GM19023 (cell line): ENCODE measurements at regions not wholly inside any gene's neighbourhood (a gene's known extent, or its start where the extent isn't known, plus 50 kb on each side); places are given as distances from the start of the nearest gene placed in this dataset.
A peak's percentile ranks its signal among the peaks of the same experiment; 100 is the strongest.

Experiments used
- ATAC-seq: cut with Tn5 transposase; IDR thresholded peaks from one replicate; pipeline ENCODE4 v1.9.1; 2021; ENCODE audit warnings: mild to moderate bottlenecking, moderate library complexity; ENCODE audit not compliant: unreplicated experiment

- ATAC-seq, result no peak
Measured at GRCh38 chr5:117486261-117486660, 911.6 kb upstream of the SEMA6A start.

DNA sequence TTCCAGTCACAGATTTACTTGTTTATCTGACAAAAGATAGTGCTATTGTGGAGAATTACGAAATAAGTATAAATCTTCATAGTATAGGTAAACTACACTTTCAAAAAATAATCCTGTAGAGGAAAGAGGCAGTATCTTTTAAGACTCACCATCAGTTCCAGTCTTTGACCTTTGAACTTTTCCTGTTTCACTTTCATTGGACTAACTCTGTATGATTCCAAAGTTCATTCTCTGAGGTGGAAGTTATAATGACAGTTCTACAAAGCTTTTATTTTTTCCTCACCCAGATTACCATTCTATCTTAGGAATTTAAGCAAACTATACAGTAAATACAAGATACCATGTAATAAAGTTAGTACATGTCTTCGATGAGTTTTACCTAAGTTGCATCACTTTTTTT, 901.3 kb upstream of the SEMA6A start:
- ATAC-seq, result no peak

DNA sequence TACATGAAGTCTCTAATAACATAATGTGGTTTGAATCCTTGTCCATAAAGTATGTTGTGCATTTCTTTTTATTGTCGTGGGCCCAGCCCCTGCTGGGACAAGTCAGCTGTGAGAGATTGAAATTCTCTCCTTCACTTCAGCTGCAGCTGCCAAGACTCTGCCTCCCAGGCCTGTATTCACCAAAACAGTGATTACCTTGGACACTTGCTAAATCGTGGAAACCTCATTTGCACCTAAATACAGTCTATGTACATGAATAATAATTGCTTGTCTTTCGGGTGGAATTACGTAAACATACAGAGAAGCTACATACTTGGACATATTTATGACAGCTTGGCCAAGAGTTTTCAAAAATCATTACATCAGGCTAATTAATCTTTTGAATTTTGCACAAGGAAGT, 898.5 kb upstream of the SEMA6A start:
- no peak for ATAC-seq

- no peak for ATAC-seq
Measured at GRCh38 chr5:117463881-117464570, 889.4 kb upstream of the SEMA6A start.

DNA sequence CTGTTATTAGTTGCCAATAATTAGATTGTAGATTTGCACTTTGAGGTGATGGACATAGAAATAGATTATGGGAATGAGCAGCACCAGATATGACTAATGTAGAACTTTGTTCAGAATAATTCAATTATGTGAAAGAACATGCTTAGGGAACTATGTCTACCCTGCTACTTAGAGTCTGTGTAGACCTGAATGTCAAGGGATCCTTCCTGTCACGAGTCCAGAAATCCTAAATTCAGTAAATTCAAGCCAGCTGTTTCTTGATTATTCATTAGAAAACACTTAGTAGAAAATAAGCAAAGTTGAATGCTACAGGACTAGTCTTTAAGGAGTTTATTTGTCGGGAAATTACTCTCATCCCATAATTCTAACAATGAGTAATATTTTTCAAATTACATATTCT, 887.3 kb upstream of the SEMA6A start:
- no peak for ATAC-seq

GRCh38 chr5:117461403-117461802, 886.8 kb upstream of the SEMA6A start:
- peak; percentile 64 for ATAC-seq

DNA sequence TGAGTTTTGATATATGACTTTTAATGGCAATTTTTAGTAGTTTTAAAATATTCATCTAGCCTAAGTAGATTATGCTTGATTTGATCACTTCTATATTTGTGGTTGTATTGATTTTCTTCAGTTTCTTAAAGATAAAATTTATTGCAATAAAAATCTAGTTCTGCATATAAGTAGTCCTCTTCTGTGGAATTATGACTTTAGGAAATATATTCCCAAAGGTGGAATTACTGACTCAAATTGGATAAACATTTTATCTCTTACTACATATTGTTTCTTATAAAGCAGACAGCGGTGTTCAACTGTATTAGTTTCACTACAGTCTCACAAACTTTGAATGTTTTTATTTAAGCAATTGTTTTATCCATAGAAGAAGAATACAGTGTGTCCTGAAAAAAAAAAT, 883.0 kb upstream of the SEMA6A start:
- no peak for ATAC-seq

- ATAC-seq, result no peak
Measured at GRCh38 chr5:117456866-117457470, 882.3 kb upstream of the SEMA6A start.

DNA sequence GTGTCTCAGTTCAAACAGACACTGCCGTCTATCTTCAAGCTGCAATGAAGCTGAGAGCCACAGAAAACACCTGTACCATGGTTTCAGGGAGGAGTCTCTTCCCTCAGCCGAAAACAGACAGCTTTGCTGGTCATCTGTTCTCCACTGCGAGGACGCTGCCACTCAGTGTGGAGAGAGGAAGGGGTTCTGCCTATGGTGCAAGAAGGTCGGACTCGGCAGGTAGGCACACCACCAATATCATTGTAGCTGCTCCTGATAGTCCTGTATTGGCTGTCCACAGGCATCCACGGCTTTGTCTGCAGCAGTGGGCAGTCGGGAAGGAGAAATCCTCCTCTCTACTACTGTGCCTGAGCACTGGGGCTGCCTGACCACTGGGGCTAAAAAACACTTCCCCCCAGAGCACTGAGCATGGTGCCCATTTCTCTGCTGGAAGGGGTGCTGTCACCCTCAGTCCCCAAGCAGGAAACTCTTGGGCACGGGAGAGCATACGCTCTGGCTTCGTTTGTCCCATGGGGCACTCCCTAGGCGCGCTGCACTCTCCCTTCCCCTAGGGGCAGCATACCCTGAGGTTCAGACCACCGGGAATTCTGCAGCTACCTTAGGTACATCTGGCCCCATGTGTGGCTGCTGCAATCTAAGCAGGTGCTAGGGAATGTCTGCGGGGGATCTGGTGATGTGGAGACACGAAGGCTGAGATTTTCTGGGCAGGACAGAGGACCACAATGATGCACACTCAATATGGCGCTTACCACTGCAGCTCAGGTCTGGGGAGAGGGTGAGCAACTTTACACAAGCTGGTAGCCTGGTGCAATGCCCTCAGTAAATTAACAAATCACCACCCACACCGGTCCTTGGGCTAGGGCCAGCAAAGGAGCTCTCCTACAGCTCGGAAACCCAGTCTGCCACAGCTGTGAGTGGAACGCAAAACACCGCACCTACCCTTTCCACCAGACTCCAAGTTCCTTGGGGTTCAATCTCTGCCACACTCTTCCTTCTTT, 880.9 kb upstream of the SEMA6A start:
- peak; percentile 31 for ATAC-seq

GRCh38 chr5:117454716-117455212, 880.1 kb upstream of the SEMA6A start:
- ATAC-seq, result peak; percentile 80

DNA sequence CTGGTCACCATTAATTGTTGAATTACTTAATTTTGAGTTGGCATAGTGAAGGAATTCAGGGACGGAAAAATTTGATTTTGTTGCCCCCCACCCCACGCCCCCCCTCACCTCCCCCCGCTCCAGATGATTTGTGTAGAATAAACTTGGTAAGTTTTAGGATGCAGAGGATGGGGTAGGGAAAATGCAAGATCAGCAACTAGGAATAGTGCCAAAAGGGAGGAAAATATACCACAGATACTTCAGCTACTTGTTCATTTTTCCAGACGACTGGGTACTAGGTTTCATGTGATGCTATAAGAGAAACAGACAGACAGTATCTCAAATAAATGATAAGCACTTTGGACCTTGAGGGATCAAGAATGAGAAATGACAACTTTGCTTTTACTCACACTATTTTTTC, 862.2 kb upstream of the SEMA6A start:
- no peak for ATAC-seq

DNA sequence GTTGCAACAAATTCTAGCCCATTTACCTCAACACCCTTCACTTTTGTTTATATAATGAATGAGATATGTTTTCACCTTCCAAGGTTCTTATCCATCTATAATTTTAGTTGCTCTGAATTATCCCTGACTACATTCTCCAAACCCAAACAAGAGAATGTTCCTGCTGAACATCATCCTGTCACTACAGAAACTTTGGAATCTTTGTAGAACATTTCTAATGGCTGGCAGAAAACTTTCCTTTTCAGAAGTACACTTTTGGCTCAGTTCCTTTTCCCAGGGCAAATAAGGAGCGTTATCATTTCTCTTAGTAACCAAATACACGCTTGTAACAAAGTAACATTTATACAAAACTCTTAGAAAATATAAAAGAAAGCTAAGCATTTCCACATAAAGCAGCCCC, 860.6 kb upstream of the SEMA6A start:
- ATAC-seq, result no peak

GRCh38 chr5:117434254-117434653, 859.6 kb upstream of the SEMA6A start:
- no peak for ATAC-seq

DNA sequence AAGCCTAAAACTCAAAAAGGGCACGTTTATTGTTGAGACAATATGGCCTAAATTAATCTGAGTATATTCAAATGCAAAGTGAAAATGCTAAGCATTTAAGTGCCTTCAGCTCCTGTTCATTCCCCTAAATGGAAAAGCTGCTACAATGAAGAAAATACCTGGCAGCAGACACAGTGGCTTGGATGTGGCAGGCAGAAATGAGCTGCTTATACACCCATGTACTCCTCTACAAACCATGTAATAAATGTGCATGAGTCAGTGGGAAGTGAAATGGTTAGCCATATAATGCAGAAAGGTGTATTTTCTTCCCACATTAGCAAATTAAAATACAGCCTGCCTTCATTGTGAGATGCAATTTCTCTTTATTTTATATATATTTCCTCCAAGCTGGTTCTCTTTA, 859.2 kb upstream of the SEMA6A start:
- ATAC-seq, result no peak

DNA sequence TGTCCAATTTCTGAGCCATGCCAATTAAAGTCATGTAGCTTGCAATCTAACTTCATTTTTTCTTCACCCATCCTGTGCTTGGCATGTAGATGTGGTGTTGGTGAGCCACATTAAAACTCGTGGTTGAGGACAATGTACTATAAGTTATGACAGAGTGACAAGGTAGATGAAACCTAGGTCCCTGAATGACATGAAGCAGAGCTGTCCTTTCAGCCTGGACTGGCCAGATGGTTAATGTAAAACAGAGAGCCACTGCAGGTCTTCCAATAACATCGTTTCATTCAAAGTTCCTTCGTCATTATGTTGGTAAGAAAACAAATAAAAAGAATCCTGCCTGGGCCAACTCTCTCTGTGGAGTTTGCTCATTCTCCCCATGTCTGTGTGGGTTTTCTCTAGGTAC, 856.5 kb upstream of the SEMA6A start:
- no peak for ATAC-seq

- no peak for ATAC-seq
Measured at GRCh38 chr5:117425163-117425562, 850.5 kb upstream of the SEMA6A start.

DNA sequence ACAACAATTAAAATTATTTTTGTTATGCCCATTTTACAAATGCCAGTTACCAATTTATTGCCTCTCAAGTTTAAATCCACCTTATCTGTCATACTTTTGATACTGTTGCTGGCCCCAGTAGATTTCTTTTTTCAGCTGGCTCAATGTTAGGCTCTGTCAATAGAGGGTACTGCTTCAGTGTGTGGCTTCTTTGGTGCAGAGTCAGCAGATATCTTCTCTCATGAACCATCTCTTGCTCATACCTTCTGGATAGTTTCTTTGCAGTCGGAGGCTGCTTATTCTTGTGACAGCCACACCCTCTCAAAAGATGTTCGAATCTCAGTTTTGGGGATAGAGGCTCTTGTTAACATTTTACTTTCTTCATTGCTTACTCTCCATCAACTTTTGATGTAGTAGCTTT, 849.9 kb upstream of the SEMA6A start:
- no peak for ATAC-seq

- no peak for ATAC-seq
Measured at GRCh38 chr5:117417501-117417900, 842.9 kb upstream of the SEMA6A start.

GRCh38 chr5:117414926-117415325, 840.3 kb upstream of the SEMA6A start:
- no peak for ATAC-seq

- no peak for ATAC-seq
Measured at GRCh38 chr5:117411701-117412100, 837.1 kb upstream of the SEMA6A start.

GRCh38 chr5:117405197-117405596, 830.6 kb upstream of the SEMA6A start:
- ATAC-seq, result no peak
